ENCODE measurements at regions not wholly inside any gene's neighbourhood (a gene's known extent, or its start where the extent isn't known, plus 50 kb on each side); places are given as distances from the start of the nearest gene placed in this dataset.

DNA sequence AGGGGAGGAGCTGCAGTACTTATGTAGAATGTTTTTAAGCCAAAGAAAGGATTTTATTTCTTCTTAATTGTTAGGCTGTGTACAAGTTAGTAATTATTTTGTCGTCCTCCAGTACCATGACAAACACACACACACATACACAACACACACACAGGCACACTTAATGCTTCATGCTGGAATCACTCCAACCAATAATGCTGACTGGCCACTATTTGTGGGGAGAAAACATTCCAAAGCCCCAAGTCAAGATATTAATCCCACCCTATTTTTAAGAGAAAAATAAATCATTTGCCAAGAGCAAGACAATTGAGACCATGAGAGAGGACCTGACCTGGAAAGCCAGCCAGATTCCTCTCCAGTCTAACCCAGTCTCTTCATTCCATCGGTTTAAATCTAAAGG is 51.8 kb upstream of the TMCO5A start:
- Mint-ChIP-seq H3K27me3 (ENCODE audit: insufficient read depth) (no peaks in the 10 kb centered on the region), H3K4me3 (no peak overlapping the region), H3K27ac (no peak overlapping the region), H3K4me1 (ENCODE audit: low read depth) (peaks cover 48% of the 10 kb centered on the region), H3K36me3 (ENCODE audit: low read depth) (no peaks in the 10 kb centered on the region), H3K9me3 (no peaks in the 10 kb centered on the region)
- DNase-seq, result no peak
- TF ChIP-seq CTCF (IDR thresholded peaks at IDR 0.05), result no peak

All from HFFc6 (cell line).